HepG2 (cell line): ENCODE measurements at regions not wholly inside any gene's neighbourhood (a gene's known extent, or its start where the extent isn't known, plus 50 kb on each side); places are given as distances from the start of the nearest gene placed in this dataset.

Source experiments
- ATAC-seq: fragments of 200-7000 bp; cut with Tn5 transposase; 3 replicates; pipeline ENCODE4 v1.9.1; 2020; ENCODE audit warnings: mild to moderate bottlenecking, moderate library complexity
- BruUV-seq: library from RNA; stranded (reverse); fragments of 400-500 nt; replicated peaks from 2 replicates; lab custom pipeline; 2021; lab: Mats Ljungman, UMichigan
- CTCF ChIA-PET: fragments of 300-600 bp; formaldehyde crosslinking; extraction: SDS; loops from one replicate; lab custom pipeline; 2021; ENCODE audit warnings: low total read pairs, inconsistent platforms, low intra/inter-chr PET ratio; lab: Yijun Ruan, JAX
- POLR2A ChIA-PET: fragments of 350-600 bp; sonication (Branson Sonifier 250); formaldehyde crosslinking; loops from one replicate; lab custom pipeline; 2020; ENCODE audit warnings: antibody characterized with exemption, inconsistent platforms; lab: Yijun Ruan, JAX
- DNase-seq: peaks from one replicate; pipeline ENCODE4 v3.0.0-alpha.2; 2015; ENCODE audit warnings: low spot score
- FAIRE-seq: peaks from 3 replicates; lab custom pipeline; 2011; peaks lifted over from hg19 to GRCh38; lab: Jason Lieb, UNC
- H2AFZ ChIP-seq: one replicate; pipeline ENCODE4 v1.6.1; 2011; ENCODE audit warnings: low read length, inconsistent platforms
- H3K27ac ChIP-seq: fragments of 300-600 bp; 3 replicates; pipeline ENCODE4 v1.8.0; 2011; ENCODE audit warnings: mixed run types, mild to moderate bottlenecking, mixed read lengths, low read length, inconsistent platforms; ENCODE audit not compliant: insufficient read depth; ENCODE audit errors: extremely low read length
- H3K27me3 ChIP-seq, 2 experiments: fragments of 200-600 bp in 1 of 2; 2 replicates in 1 of 2; 3 replicates in 1 of 2; pipeline versions ENCODE4 v1.6.0 to v1.8.0; 2011; ENCODE audit warnings: low read length in 2 of 2, mild to moderate bottlenecking in 2 of 2, moderate library complexity in 2 of 2, inconsistent platforms in 1 of 2; ENCODE audit not compliant: insufficient read depth in 2 of 2, control insufficient read depth in 1 of 2
- H3K36me3 ChIP-seq, 2 experiments: fragments of 200-600 bp in 1 of 2; replicated peaks in 1 of 2; 2 replicates in 1 of 2; 3 replicates in 1 of 2; pipeline versions ENCODE4 v1.5.1 to v1.8.0; 2011; ENCODE audit warnings: low read length in 2 of 2, inconsistent platforms in 1 of 2; ENCODE audit not compliant: insufficient read depth in 2 of 2, control insufficient read depth in 1 of 2
- H3K4me1 ChIP-seq: 2 replicates; pipeline ENCODE4 v1.5.1; 2012; ENCODE audit warnings: low read length, inconsistent platforms; ENCODE audit not compliant: insufficient read depth
- H3K4me2 ChIP-seq: 2 replicates; pipeline ENCODE4 v1.6.0; 2011; ENCODE audit warnings: low read depth, low read length, inconsistent platforms
- H3K4me3 ChIP-seq, 3 experiments: fragments of 200-600 bp in 1 of 3; sonication (generic), shearing (Covaris generic) in 1 of 3; replicated peaks in 1 of 3; 2 replicates each; pipeline ENCODE4 v1.5.1; 2011 to 2016; ENCODE audit warnings: low read length in 3 of 3, inconsistent platforms in 2 of 3, low read depth in 2 of 3, mild to moderate bottlenecking in 2 of 3, control low read depth in 1 of 3, mixed read lengths in 1 of 3; ENCODE audit not compliant: insufficient read depth in 1 of 3
- H3K79me2 ChIP-seq: one replicate; pipeline ENCODE4 v1.6.1; 2011; ENCODE audit warnings: low read length, inconsistent platforms; ENCODE audit not compliant: insufficient read depth
- H3K9ac ChIP-seq: 2 replicates; pipeline ENCODE4 v1.6.0; 2011; ENCODE audit warnings: mild to moderate bottlenecking, low read depth, low read length, inconsistent platforms; ENCODE audit not compliant: insufficient read depth
- H3K9me3 ChIP-seq: 2 replicates; pipeline ENCODE4 v1.5.1; 2012; ENCODE audit warnings: mild to moderate bottlenecking, low read length
- H4K20me1 ChIP-seq: 2 replicates; pipeline ENCODE4 v1.6.0; 2011; ENCODE audit warnings: inconsistent platforms, mild to moderate bottlenecking, low read length, moderate library complexity; ENCODE audit not compliant: insufficient read depth
- CHD4 ChIP-seq: fragments of 200-600 bp; sonication (generic); IDR thresholded peaks from 2 replicates; pipeline ENCODE4 v1.7.0; 2017; ENCODE audit warnings: mild to moderate bottlenecking, low read length, borderline replicate concordance
- ELF3 ChIP-seq: IDR thresholded peaks from 2 replicates; pipeline ENCODE4 v1.6.1; 2016; ENCODE audit warnings: missing genetic modification reagents, missing compliant biosample characterization
- ISX ChIP-seq: sonication (generic); formaldehyde crosslinking; conservative IDR thresholded peaks from 2 replicates; pipeline ENCODE4 v1.5.0; 2020; ENCODE audit warnings: missing genetic modification reagents
- KDM2A ChIP-seq: sonication (generic); formaldehyde crosslinking; IDR thresholded peaks from 2 replicates; pipeline ENCODE4 v1.4.0; 2020; ENCODE audit warnings: low read depth, missing genetic modification reagents, borderline replicate concordance
- SAFB2 ChIP-seq: sonication (generic); formaldehyde crosslinking; IDR thresholded peaks from 2 replicates; pipeline ENCODE4 v1.5.1; 2020; ENCODE audit warnings: missing genetic modification reagents, low read depth, mild to moderate bottlenecking, borderline replicate concordance
- SPEN ChIP-seq: sonication (generic); formaldehyde crosslinking; IDR thresholded peaks from 2 replicates; pipeline ENCODE4 v1.5.1; 2020; ENCODE audit warnings: low read depth, mild to moderate bottlenecking, missing genetic modification reagents
- TAF15 ChIP-seq: fragments of 200-400 bp; formaldehyde crosslinking; IDR thresholded peaks from one replicate; pipeline ENCODE4 v1.6.1; 2018; ENCODE audit warnings: mild to moderate bottlenecking, low read depth, low read length; ENCODE audit not compliant: poor library complexity, severe bottlenecking
- ZBTB49 ChIP-seq: sonication (generic); formaldehyde crosslinking; IDR thresholded peaks from 2 replicates; pipeline ENCODE4 v1.4.0; 2020; ENCODE audit warnings: missing genetic modification reagents, borderline replicate concordance
- ZBTB8A ChIP-seq: sonication (generic); formaldehyde crosslinking; IDR thresholded peaks from 2 replicates; pipeline ENCODE4 v1.4.0; 2020; ENCODE audit warnings: mild to moderate bottlenecking, low read depth, missing genetic modification reagents, borderline replicate concordance
- ZFP36 ChIP-seq: fragments of 150-350 bp; IDR thresholded peaks from 2 replicates; pipeline ENCODE4 v1.6.1; 2018; ENCODE audit warnings: borderline replicate concordance, low read length, low read depth; ENCODE audit not compliant: partially characterized antibody
- ZNF274 ChIP-seq: sonication (generic); formaldehyde crosslinking; IDR thresholded peaks from 2 replicates; pipeline ENCODE4 v1.5.1; 2020; ENCODE audit warnings: mild to moderate bottlenecking, missing genetic modification reagents
- ZNF33A ChIP-seq: sonication (generic); formaldehyde crosslinking; IDR thresholded peaks from 2 replicates; pipeline ENCODE4 v1.5.1; 2020; ENCODE audit warnings: missing genetic modification reagents, mild to moderate bottlenecking, moderate library complexity, borderline replicate concordance
- in situ Hi-C: cut with HindIII; loops from 2 replicates; pipeline ENCODE4 v1.10.0; 2017; ENCODE audit warnings: low pct_unique_long_range_greater_than_20kb; ENCODE audit not compliant: extremely low pct_ligation_motif_present
- intact Hi-C: fragments of 100-400 bp; cut with micrococcal nuclease; formaldehyde crosslinking; loops from one replicate; pipeline ENCODE4 v1.10.0; 2022; ENCODE audit not compliant: unreplicated experiment
- TF ChIP-seq, protein P1 (sequence below): sonication (generic); formaldehyde crosslinking; IDR thresholded peaks from 2 replicates; pipeline ENCODE4 v1.4.0; 2020; ENCODE audit warnings: missing genetic modification reagents, borderline replicate concordance
- TF ChIP-seq, protein P2 (sequence below): fragments of 450-650 bp; IDR thresholded peaks from 2 replicates; pipeline ENCODE4 v1.6.1; 2017

- TF ChIP-seq ZBTB8A (CRISPR knock-in tag) (no peak), SAFB2 (CRISPR knock-in tag) (no peak), ZNF33A (no peak), KDM2A (no peak), ELF3 (CRISPR knock-in tag) (no peak), TAF15 (no peak)
- TF ChIP-seq, protein P1, sequence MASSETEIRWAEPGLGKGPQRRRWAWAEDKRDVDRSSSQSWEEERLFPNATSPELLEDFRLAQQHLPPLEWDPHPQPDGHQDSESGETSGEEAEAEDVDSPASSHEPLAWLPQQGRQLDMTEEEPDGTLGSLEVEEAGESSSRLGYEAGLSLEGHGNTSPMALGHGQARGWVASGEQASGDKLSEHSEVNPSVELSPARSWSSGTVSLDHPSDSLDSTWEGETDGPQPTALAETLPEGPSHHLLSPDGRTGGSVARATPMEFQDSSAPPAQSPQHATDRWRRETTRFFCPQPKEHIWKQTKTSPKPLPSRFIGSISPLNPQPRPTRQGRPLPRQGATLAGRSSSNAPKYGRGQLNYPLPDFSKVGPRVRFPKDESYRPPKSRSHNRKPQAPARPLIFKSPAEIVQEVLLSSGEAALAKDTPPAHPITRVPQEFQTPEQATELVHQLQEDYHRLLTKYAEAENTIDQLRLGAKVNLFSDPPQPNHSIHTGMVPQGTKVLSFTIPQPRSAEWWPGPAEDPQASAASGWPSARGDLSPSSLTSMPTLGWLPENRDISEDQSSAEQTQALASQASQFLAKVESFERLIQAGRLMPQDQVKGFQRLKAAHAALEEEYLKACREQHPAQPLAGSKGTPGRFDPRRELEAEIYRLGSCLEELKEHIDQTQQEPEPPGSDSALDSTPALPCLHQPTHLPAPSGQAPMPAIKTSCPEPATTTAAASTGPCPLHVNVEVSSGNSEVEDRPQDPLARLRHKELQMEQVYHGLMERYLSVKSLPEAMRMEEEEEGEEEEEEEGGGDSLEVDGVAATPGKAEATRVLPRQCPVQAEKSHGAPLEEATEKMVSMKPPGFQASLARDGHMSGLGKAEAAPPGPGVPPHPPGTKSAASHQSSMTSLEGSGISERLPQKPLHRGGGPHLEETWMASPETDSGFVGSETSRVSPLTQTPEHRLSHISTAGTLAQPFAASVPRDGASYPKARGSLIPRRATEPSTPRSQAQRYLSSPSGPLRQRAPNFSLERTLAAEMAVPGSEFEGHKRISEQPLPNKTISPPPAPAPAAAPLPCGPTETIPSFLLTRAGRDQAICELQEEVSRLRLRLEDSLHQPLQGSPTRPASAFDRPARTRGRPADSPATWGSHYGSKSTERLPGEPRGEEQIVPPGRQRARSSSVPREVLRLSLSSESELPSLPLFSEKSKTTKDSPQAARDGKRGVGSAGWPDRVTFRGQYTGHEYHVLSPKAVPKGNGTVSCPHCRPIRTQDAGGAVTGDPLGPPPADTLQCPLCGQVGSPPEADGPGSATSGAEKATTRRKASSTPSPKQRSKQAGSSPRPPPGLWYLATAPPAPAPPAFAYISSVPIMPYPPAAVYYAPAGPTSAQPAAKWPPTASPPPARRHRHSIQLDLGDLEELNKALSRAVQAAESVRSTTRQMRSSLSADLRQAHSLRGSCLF (CRISPR knock-in tag), result no peak
Measured at GRCh38 chr1:187276677-187277076, 447.9 kb downstream of the PLA2G4A start (continued).

GRCh38 chr1:187280031-187280430 is 451.3 kb downstream of the PLA2G4A start:
- no peak for ATAC-seq
- in situ Hi-C loops (no loop called here), intact Hi-C loops (no loop called here)
- no TSS peak for BruUV-seq
- H2AFZ ChIP-seq, result no peak overlapping the region
- no peak overlapping the region for H3K4me3 ChIP-seq
- no peak for FAIRE-seq
- H3K36me3 ChIP-seq, result no peaks in the 10 kb centered on the region
- POLR2A ChIA-PET, result no interaction called here
- H3K27me3 ChIP-seq, result no peaks in the 10 kb centered on the region
- no peaks in the 10 kb centered on the region for H3K9me3 ChIP-seq
- DNase-seq, result no peak
- no peak overlapping the region for H3K27ac ChIP-seq
- H3K4me1 ChIP-seq, result no peaks in the 10 kb centered on the region
- no peak overlapping the region for H3K9ac ChIP-seq
- no peak overlapping the region for H3K4me2 ChIP-seq
- no peaks in the 10 kb centered on the region for H3K79me2 ChIP-seq
- CTCF ChIA-PET, result no interaction called here
- TF ChIP-seq, protein P2, sequence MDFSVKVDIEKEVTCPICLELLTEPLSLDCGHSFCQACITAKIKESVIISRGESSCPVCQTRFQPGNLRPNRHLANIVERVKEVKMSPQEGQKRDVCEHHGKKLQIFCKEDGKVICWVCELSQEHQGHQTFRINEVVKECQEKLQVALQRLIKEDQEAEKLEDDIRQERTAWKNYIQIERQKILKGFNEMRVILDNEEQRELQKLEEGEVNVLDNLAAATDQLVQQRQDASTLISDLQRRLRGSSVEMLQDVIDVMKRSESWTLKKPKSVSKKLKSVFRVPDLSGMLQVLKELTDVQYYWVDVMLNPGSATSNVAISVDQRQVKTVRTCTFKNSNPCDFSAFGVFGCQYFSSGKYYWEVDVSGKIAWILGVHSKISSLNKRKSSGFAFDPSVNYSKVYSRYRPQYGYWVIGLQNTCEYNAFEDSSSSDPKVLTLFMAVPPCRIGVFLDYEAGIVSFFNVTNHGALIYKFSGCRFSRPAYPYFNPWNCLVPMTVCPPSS, result no peak
- TF ChIP-seq SPEN (CRISPR knock-in tag) (no peak), ZFP36 (no peak), ZBTB49 (no peak), ISX (CRISPR knock-in tag) (no peak), CHD4 (no peak), ZNF274 (CRISPR knock-in tag) (no peak)
- H4K20me1 ChIP-seq, result no peaks in the 10 kb centered on the region
